GM19193 (cell line): ENCODE measurements at regions not wholly inside any gene's neighbourhood (a gene's known extent, or its start where the extent isn't known, plus 50 kb on each side); places are given as distances from the start of the nearest gene placed in this dataset.
A peak's percentile ranks its signal among the peaks of the same experiment; 100 is the strongest.

Experiments
- POLR2A ChIP-seq: IDR thresholded peaks from 4 replicates; pipeline ENCODE4 v1.6.1; 2011; ENCODE audit not compliant: insufficient read depth, insufficient read length; ENCODE audit errors: extremely low read depth

DNA sequence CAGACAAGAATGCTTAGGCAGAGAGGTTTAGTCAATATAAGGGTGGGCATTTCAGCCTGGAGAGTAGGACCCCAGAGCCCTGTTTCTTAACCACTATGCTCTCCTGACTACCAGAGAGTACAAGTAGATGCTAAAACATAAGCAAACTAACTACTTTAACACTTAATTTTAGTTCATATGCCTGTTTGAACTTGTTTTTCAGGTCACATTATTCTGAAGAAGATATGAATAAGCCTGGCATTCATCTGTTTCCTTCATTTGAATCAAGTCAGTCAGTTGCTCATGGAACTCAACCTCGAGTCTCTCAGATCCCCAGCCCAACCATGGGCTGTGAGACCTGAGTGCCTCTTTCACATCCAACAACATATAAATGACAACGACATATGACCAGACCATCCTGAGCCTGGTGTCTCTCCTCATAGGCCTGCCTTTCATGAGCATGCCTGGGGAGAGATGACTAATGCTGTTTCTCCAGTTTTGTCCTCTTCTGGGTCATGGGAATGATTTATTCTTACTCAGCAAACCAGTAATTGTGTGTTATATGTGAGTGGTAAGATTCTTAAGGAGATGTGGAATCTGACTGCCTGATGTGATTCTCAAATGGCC, 251.1 kb upstream of the BTG1 start:
- TF ChIP-seq POLR2A: no peak

DNA sequence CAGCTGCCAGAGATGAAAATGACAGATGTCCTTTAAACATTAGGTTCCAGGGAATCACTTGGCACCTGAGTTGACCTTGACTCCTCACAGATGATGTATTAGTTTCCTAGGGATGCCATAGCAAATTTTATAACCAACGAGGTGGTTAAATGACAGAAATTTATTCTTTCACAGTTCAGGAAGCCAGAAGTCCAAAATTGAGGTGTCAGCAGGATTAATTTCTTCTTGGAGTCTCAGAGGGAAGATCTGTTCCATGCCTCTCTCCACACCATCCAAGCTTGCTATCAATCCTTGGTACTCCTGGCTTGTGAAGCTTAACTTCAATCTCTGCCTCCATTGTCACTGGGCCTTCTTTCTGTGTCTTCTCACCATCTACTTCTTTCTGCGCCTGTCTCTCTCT, 249.7 kb upstream of the BTG1 start:
- no peak for TF ChIP-seq POLR2A

- no peak for TF ChIP-seq POLR2A
Measured at GRCh38 chr12:92394895-92395294, 249.2 kb upstream of the BTG1 start.

DNA sequence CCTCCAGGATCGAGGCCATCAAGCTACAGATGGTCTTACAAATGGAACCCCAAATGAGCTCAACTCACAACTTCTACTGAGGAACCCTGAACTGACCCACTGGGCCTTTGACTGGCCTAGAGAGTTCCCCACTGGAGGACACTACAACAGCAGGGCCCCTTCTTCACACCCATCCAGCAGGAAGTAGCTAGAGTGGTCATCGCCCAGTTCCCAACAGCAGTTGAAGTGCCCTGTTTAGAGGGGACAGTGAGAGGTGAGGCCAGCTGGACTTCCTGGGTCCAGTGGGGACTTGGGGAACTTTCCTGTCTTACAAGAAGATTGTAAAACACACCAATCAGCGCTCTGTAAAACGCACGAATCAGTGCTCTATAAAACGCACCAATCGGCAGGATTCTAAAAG, 247.9 kb upstream of the BTG1 start:
- no peak for TF ChIP-seq POLR2A

GRCh38 chr12:92389466-92389865, 243.8 kb upstream of the BTG1 start:
- TF ChIP-seq POLR2A: no peak

DNA sequence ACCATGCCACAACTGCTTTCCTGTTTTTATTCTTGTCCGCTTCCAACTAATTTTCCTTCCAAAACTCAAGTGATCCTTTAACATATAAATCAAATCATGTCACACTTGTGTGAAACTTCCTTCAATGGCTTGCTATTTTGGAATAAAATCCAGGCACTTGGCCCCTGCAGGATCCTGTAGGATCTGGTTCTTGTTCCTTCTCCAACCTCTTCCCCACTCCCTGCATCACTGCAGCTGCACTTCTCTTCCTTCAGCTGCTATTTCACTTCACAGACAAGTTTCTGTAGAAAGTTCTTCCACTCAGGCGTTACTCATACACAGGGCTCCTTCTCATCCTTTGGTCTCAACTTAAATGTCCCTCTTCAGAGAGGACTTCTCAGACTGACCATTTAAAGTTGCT, 239.7 kb upstream of the BTG1 start:
- TF ChIP-seq POLR2A: no peak

DNA sequence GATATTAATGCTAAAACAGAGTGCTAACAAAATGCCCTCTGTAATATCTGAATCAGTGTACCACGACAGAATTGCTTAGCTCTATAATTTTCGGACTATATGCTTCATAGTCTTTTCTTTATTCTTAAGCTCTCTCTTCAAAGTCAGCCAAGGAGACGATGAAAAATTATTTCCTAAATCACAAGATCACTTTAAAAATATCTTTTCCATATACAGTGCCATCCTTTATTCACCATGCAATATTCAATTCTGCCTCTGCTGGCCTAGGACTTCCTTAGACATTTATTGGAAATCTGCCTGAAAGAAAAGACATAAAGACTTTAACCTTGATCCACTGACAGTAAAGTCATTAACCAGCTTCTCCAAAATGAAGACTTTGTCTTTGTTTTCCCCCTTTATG, 238.9 kb upstream of the BTG1 start:
- TF ChIP-seq POLR2A: no peak

- no peak for TF ChIP-seq POLR2A
Measured at GRCh38 chr12:92382383-92382878, 236.8 kb upstream of the BTG1 start.

- TF ChIP-seq POLR2A: no peak
Measured at GRCh38 chr12:92381856-92382255, 236.2 kb upstream of the BTG1 start.

DNA sequence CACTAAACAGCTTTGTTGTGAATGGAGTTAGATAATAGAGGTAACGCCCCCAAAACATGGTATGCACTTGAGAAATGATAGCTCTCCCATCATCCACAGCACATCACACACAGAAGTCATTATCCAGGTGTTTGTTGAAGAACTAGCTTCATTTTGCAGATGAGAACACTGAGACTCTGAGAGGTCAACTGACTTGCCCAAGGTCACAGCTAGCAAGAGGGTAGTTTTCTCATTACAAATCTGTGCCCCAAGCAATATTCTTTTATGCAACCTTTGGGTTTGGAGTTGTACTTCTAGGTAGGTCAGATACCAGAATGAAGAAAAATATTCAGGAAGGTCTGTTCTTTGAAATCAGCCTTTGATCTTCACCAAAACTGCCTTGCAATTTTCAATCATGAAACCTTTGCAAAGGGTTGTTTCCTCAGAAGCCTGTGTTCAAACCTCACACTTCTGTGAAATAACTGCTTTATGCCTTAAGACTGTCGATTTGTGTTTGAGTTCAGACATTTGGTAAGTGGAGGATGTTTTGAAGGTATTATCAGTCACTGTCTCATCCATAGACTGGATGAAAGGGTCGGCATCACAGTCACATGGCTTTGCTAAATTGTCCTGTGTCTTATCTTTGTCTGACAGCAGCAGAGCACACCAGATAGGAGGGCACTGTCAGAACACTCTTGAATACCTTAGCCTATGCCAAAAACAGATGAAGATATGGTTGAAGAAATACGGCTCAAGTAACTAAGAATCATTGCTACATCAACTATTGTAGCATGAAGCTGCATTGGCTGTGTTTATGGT, 233.2 kb upstream of the BTG1 start:
- no peak for TF ChIP-seq POLR2A

DNA sequence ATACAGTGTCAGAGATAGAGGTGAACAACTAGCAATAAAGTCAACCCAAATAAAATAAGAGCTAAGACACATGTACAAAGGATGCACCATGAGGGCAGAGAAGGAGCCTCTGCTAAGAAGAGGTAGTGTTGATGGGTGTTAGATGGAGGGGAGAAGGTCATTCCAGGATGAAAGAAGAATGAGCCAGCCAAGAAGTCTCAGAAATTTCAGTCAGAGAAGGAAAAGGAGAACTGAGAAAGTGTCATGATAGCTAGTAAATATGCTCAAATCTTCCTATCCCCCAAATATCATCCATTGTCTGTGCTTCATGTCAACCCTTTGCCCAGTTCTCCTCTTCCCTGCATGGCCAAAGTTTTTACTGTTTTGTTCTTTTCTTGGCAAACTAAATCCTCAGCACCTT, 225.2 kb upstream of the BTG1 start:
- no peak for TF ChIP-seq POLR2A

GRCh38 chr12:92369636-92370035, 224.0 kb upstream of the BTG1 start:
- no peak for TF ChIP-seq POLR2A

DNA sequence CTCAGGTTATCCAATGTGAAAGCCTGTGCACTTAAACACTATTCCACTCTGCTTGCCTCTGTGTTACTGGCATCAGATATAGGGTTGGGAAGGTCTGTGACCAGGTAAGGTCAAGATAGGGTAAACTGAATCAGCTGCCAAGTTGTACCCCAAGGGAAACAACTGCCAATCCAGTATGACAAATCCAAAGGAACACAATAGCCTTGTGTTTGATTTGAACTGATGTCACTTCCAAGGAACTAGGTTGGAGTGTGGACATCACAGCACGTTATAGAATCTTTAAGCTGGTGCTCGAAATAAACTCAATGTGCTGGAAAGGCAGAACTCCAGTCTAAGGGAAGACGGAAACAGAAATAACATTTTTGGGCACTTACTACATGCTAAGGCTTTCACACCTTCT, 223.4 kb upstream of the BTG1 start:
- TF ChIP-seq POLR2A: no peak

- TF ChIP-seq POLR2A: no peak
Measured at GRCh38 chr12:92365836-92366235, 220.2 kb upstream of the BTG1 start.

GRCh38 chr12:92365333-92365732, 219.7 kb upstream of the BTG1 start:
- no peak for TF ChIP-seq POLR2A

DNA sequence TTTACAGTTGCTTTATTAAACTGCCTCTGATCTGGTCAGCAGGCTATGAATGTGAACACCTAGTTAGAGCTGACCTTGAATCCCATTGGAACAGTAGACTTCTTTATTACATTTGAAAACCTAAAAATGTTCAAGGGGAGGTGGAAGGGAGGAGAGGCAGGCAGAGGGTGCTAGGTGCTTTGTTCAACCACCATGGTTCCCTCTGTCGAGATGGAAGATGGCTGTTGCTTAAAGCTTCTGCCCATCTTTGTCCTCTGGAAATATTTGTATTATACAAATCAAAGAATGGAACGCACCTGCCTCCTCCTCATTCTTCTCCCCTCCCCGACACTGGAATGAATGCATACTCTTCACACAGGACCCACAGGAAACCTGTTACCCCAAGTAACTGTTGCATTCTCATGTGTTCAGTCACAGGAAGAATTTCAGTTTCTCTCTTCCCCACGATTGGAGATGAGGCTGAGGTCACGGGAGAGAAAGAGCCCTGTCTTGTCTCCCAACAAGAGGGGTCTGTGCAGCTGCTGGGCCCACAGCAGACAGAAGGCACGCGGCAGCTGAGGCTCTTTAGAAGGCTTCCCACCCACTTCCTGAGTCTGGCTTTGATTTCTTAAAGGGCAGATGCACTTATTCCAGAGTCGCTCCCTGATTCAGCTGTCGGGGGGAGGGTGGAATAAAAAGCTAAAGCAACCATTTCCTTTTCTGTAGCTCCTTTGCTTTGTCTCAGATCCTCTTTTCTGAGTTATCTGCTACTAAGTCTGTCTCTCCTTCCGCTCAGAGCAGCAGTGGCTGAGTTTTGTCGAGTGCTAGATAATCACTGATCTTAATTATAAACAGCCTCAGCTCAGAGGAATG, 217.9 kb upstream of the BTG1 start:
- peak; percentile 88 for TF ChIP-seq POLR2A

DNA sequence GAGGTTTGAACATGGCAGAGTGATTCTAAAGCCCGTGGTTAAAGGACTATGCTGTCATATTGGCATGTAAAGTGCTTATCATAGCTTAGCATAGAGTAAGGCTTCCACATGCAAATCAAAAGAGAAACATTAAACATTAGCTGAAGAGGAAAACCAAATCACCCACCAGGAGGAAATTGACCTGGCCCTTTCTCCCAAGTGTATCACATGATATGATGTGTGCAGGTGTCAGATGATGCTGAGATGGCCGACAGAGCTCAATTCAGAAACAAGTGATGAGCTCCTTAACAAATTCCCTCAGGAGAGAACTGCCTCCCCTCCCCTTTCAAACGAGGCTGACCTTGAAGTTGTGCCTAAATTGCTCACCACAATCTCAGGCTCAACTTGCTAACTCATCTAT, 217.1 kb upstream of the BTG1 start:
- TF ChIP-seq POLR2A: peak; percentile 71
